ENCODE measurements at regions not wholly inside any gene's neighbourhood (a gene's known extent, or its start where the extent isn't known, plus 50 kb on each side); places are given as distances from the start of the nearest gene placed in this dataset.

GRCh38 chr5:2556375-2556966, 195.0 kb downstream of the IRX2 start:
- H3K4me3 ChIP-seq (ENCODE audit: low read depth, low read length, poor library complexity, severe bottlenecking), result no peak overlapping the region
- no peak overlapping the region for H3K27ac ChIP-seq (ENCODE audit: low read depth, low read length, poor library complexity, severe bottlenecking)
- peaks cover 3% of the 10 kb centered on the region; the same call in 1 of the 2 replicates for H3K9me3 ChIP-seq (ENCODE audit: low read length)
- TF ChIP-seq EZH2 (IDR thresholded peaks at IDR 0.05; ENCODE audit: borderline replicate concordance, low read length), result no peak
- TF ChIP-seq, protein P1, sequence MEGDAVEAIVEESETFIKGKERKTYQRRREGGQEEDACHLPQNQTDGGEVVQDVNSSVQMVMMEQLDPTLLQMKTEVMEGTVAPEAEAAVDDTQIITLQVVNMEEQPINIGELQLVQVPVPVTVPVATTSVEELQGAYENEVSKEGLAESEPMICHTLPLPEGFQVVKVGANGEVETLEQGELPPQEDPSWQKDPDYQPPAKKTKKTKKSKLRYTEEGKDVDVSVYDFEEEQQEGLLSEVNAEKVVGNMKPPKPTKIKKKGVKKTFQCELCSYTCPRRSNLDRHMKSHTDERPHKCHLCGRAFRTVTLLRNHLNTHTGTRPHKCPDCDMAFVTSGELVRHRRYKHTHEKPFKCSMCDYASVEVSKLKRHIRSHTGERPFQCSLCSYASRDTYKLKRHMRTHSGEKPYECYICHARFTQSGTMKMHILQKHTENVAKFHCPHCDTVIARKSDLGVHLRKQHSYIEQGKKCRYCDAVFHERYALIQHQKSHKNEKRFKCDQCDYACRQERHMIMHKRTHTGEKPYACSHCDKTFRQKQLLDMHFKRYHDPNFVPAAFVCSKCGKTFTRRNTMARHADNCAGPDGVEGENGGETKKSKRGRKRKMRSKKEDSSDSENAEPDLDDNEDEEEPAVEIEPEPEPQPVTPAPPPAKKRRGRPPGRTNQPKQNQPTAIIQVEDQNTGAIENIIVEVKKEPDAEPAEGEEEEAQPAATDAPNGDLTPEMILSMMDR (IDR thresholded peaks at IDR 0.05; ENCODE audit: low read length), result no peak
- no peaks in the 10 kb centered on the region for H4K20me1 ChIP-seq (ENCODE audit: insufficient read depth, low read length)
- H3K4me2 ChIP-seq (ENCODE audit: low read length), result no peak overlapping the region
- no peaks in the 10 kb centered on the region for H3K36me3 ChIP-seq (ENCODE audit: insufficient read depth, low read length)
- no peaks in the 10 kb centered on the region for H3K4me1 ChIP-seq (ENCODE audit: insufficient read depth, low read length, severe bottlenecking)
- H3K27me3 ChIP-seq (ENCODE audit: insufficient read depth, low read length), result no peaks in the 10 kb centered on the region
- no peaks in the 10 kb centered on the region for H3F3A ChIP-seq (ENCODE audit: insufficient read depth, low read length)
- H3K79me2 ChIP-seq (ENCODE audit: insufficient read depth, low read length), result no peaks in the 10 kb centered on the region
- H3K9ac ChIP-seq (ENCODE audit: low read length), result no peak overlapping the region
- H2AFZ ChIP-seq (ENCODE audit: low read length), result no peak overlapping the region
- no peaks in the 10 kb centered on the region for H3K9me2 ChIP-seq (ENCODE audit: low read depth, low read length)

GRCh38 chr5:2553611-2554010, 197.9 kb downstream of the IRX2 start:
- Histone ChIP-seq H3K27ac (ENCODE audit: low read depth, low read length, poor library complexity, severe bottlenecking) (no peak overlapping the region), H3K27me3 (ENCODE audit: insufficient read depth, low read length) (no peaks in the 10 kb centered on the region), H3K4me2 (ENCODE audit: low read length) (no peak overlapping the region), H2AFZ (ENCODE audit: low read length) (no peak overlapping the region), H3K4me3 (ENCODE audit: low read depth, low read length, poor library complexity, severe bottlenecking) (no peak overlapping the region), H4K20me1 (ENCODE audit: insufficient read depth, low read length) (no peaks in the 10 kb centered on the region), H3F3A (ENCODE audit: insufficient read depth, low read length) (no peaks in the 10 kb centered on the region), H3K4me1 (ENCODE audit: insufficient read depth, low read length, severe bottlenecking) (no peaks in the 10 kb centered on the region), H3K9me3 (ENCODE audit: low read length) (peaks cover 3% of the 10 kb centered on the region; the same call in 1 of the 2 replicates), H3K9ac (ENCODE audit: low read length) (no peak overlapping the region), H3K9me2 (ENCODE audit: low read depth, low read length) (no peaks in the 10 kb centered on the region), H3K79me2 (ENCODE audit: insufficient read depth, low read length) (no peaks in the 10 kb centered on the region), H3K36me3 (ENCODE audit: insufficient read depth, low read length) (no peaks in the 10 kb centered on the region)
- TF ChIP-seq, protein P1 (IDR thresholded peaks at IDR 0.05; ENCODE audit: low read length), result no peak
- no peak for TF ChIP-seq EZH2 (IDR thresholded peaks at IDR 0.05; ENCODE audit: borderline replicate concordance, low read length)

GRCh38 chr5:2550509-2550908, 201.0 kb downstream of the IRX2 start:
- H3K4me3 ChIP-seq (ENCODE audit: low read depth, low read length, poor library complexity, severe bottlenecking), result no peak overlapping the region
- no peaks in the 10 kb centered on the region for H3K79me2 ChIP-seq (ENCODE audit: insufficient read depth, low read length)
- TF ChIP-seq, protein P1 (IDR thresholded peaks at IDR 0.05; ENCODE audit: low read length), result no peak
- TF ChIP-seq EZH2 (IDR thresholded peaks at IDR 0.05; ENCODE audit: borderline replicate concordance, low read length), result no peak
- H3K9me2 ChIP-seq (ENCODE audit: low read depth, low read length), result no peaks in the 10 kb centered on the region
- no peaks in the 10 kb centered on the region for H3F3A ChIP-seq (ENCODE audit: insufficient read depth, low read length)
- H3K27me3 ChIP-seq (ENCODE audit: insufficient read depth, low read length), result no peaks in the 10 kb centered on the region
- no peak overlapping the region for H3K9ac ChIP-seq (ENCODE audit: low read length)
- H3K4me1 ChIP-seq (ENCODE audit: insufficient read depth, low read length, severe bottlenecking), result no peaks in the 10 kb centered on the region
- H4K20me1 ChIP-seq (ENCODE audit: insufficient read depth, low read length), result no peaks in the 10 kb centered on the region
- peaks cover 3% of the 10 kb centered on the region; the same call in 1 of the 2 replicates for H3K9me3 ChIP-seq (ENCODE audit: low read length)
- H3K27ac ChIP-seq (ENCODE audit: low read depth, low read length, poor library complexity, severe bottlenecking), result no peak overlapping the region
- no peak overlapping the region for H3K4me2 ChIP-seq (ENCODE audit: low read length)
- no peak overlapping the region for H2AFZ ChIP-seq (ENCODE audit: low read length)
- H3K36me3 ChIP-seq (ENCODE audit: insufficient read depth, low read length), result no peaks in the 10 kb centered on the region

Measured in OCI-LY1 (cell line).